A549 (cell line): ENCODE measurements at regions not wholly inside any gene's neighbourhood (a gene's known extent, or its start where the extent isn't known, plus 50 kb on each side); places are given as distances from the start of the nearest gene placed in this dataset.

ENCODE experiments used
- KDM5A ChIP-seq: fragments of 200-600 bp; sonication (generic); IDR thresholded peaks from 2 replicates; pipeline ENCODE4 v1.6.1; 2016; ENCODE audit warnings: antibody characterized with exemption, mild to moderate bottlenecking
- MAX ChIP-seq: IDR thresholded peaks from 2 replicates; pipeline ENCODE4 v1.6.1; 2012
- REST ChIP-seq: fragments of 200-600 bp; sonication (generic); IDR thresholded peaks from 2 replicates; pipeline ENCODE4 v1.6.1; 2016; ENCODE audit warnings: antibody characterized with exemption, mild to moderate bottlenecking, moderate library complexity

DNA sequence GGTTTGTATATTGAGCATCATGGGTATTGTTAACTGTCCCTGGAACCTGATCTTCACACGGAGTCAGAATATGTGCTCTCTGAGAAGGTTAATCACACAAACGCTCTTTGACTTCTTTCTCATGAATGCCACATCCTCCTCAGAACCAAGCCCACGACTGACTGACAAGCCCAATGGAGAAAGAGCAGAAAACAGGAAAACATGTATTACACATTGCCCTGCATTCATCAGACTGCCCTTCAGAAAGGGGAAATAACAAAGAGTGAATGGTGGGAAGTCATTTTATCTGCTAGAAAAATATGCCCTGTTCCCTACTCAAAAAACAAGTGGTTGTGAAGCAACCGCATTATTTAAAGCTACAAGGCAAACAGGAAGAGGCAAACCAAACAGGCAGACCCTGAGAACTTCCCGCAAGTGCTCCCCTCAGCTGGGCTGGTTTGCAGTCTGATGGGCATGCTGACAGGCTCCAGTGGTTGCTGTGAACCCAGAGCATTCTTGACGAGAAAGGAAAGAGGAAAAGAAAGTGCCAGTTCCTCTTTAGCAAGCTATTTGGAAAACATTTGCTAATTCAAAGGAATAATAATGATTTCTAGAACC, 172.9 kb upstream of the SETBP1 start:
- no peak for TF ChIP-seq MAX
- no peak for TF ChIP-seq KDM5A
- TF ChIP-seq REST = no peak
